Smooth muscle cell (in vitro differentiated cells): ENCODE measurements at regions not wholly inside any gene's neighbourhood (a gene's known extent, or its start where the extent isn't known, plus 50 kb on each side); places are given as distances from the start of the nearest gene placed in this dataset.

ENCODE experiments used
- DNase-seq: peaks from one replicate; lab custom pipeline; 2025; ENCODE audit not compliant: unreplicated experiment; lab: John Stamatoyannopoulos, UW
- H2AFZ ChIP-seq: fragments of 200-600 bp; sonication (generic); 2 replicates; pipeline ENCODE4 v1.6.0; 2016; ENCODE audit warnings: antibody characterized with exemption, low read depth, mild to moderate bottlenecking
- H3F3A ChIP-seq: fragments of 200-600 bp; sonication (generic); 2 replicates; pipeline ENCODE4 v1.6.0; 2017; ENCODE audit warnings: antibody characterized with exemption, low read depth
- H3K27ac ChIP-seq: fragments of 200-600 bp; sonication (generic); 2 replicates; pipeline ENCODE4 v1.5.1; 2016; ENCODE audit warnings: low read depth, mild to moderate bottlenecking
- H3K27me3 ChIP-seq: fragments of 200-600 bp; sonication (generic); 2 replicates; pipeline ENCODE4 v1.6.1; 2016; ENCODE audit warnings: low read depth, mild to moderate bottlenecking
- H3K36me3 ChIP-seq: fragments of 200-600 bp; sonication (generic); 2 replicates; pipeline ENCODE4 v1.5.1; 2016; ENCODE audit warnings: low read depth
- H3K4me1 ChIP-seq: fragments of 200-600 bp; sonication (generic); 2 replicates; pipeline ENCODE4 v1.5.1; 2016; ENCODE audit warnings: low read depth
- H3K4me2 ChIP-seq: fragments of 200-600 bp; sonication (generic); 2 replicates; pipeline ENCODE4 v1.6.0; 2016; ENCODE audit warnings: mild to moderate bottlenecking
- H3K4me3 ChIP-seq: fragments of 200-600 bp; sonication (generic); 2 replicates; pipeline ENCODE4 v1.5.1; 2016; ENCODE audit warnings: mild to moderate bottlenecking
- H3K79me2 ChIP-seq: fragments of 200-600 bp; sonication (generic); 2 replicates; pipeline ENCODE4 v1.6.0; 2016; ENCODE audit warnings: low read depth, mild to moderate bottlenecking
- H3K9ac ChIP-seq: fragments of 200-600 bp; sonication (generic); 2 replicates; pipeline ENCODE4 v1.6.0; 2016; ENCODE audit warnings: low read depth
- H3K9me3 ChIP-seq: fragments of 200-600 bp; sonication (generic); replicated peaks from 2 replicates; pipeline ENCODE4 v1.5.1; 2016; ENCODE audit warnings: low read depth
- H4K20me1 ChIP-seq: fragments of 200-600 bp; sonication (generic); 2 replicates; pipeline ENCODE4 v1.6.0; 2016; ENCODE audit warnings: low read depth
- CTCF ChIP-seq: fragments of 200-600 bp; sonication (generic); IDR thresholded peaks from 2 replicates; pipeline ENCODE4 v1.5.1; 2017; ENCODE audit warnings: borderline replicate concordance, mild to moderate bottlenecking, antibody characterized with exemption; ENCODE audit not compliant: insufficient read depth, poor library complexity, severe bottlenecking
- WGBS: methylation state at CpG from one replicate; pipeline ENCODE4 v1.1.7; 2016; ENCODE audit warnings: low lambda C conversion rate; 5-methylcytosine and 5-hydroxymethylcytosine counted together

DNA sequence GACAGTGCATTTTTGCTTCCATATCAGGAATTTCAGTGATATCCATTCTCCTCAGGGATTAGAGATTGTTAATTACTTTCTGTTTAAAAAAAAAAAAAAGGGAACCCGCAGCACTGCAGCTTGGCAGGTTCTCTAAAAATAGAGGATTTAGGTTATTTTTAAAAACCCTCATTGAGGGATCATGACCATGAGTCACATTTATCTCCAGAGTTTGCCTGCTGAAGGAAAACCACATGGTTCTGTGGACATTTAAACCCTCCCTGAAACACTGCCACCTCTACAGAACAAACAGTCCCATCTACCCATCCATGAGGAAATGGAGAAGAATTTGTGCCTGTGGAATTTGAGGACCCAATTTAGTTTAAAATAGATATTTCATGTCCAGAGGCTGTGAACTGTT lies 66.2 kb upstream of the UBE2E1 start:
- Histone ChIP-seq H3K9me3 (no peaks in the 10 kb centered on the region), H2AFZ (no peak overlapping the region), H3K27me3 (peaks cover 29% of the 10 kb centered on the region), H3K4me2 (peak overlapping the region; percentile 76), H3K4me3 (no peak overlapping the region), H3F3A (peaks cover 3% of the 10 kb centered on the region), H3K4me1 (peaks cover 34% of the 10 kb centered on the region), H3K9ac (peak overlapping the region; percentile 19), H3K79me2 (no peaks in the 10 kb centered on the region), H3K36me3 (no peaks in the 10 kb centered on the region), H4K20me1 (no peaks in the 10 kb centered on the region), H3K27ac (peak overlapping the region; percentile 75)
- TF ChIP-seq CTCF = no peak
- DNase-seq = no peak
- WGBS = 0% methylated on average over 1 of the region's 1 CpG

DNA sequence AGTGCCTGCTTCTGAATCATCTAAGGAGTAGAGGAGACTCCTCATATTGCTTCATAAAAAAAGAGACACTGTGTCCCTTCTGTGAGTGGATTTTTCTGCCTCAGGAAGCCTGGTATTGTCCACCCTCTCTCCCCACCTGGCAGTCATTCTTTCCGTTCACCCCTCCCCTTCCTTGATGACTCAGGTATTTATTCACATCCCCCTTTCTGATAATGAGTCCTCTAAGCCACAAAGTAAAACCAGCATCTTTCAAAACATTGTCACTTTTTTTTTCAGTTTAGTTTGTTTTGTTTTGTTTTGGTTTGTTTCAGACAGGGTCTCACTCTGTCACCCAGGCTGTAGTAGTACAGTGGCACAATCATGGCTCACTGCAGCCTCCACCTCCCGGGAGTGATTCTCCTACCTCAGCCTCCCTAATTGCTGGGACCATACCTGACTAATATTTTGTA lies 65.2 kb upstream of the UBE2E1 start:
- Histone ChIP-seq H4K20me1 (no peaks in the 10 kb centered on the region), H3K9ac (no peak overlapping the region), H3K4me2 (peak overlapping the region; percentile 76), H3F3A (peaks cover 3% of the 10 kb centered on the region), H3K9me3 (no peaks in the 10 kb centered on the region), H3K4me3 (no peak overlapping the region), H2AFZ (no peak overlapping the region), H3K4me1 (peaks cover 33% of the 10 kb centered on the region), H3K27ac (no peak overlapping the region), H3K27me3 (peaks cover 29% of the 10 kb centered on the region), H3K36me3 (no peaks in the 10 kb centered on the region), H3K79me2 (no peaks in the 10 kb centered on the region)
- WGBS = 67% methylated on average over 2 of the region's 2 CpGs
- no peak for TF ChIP-seq CTCF
- no peak for DNase-seq

GRCh38 chr3:23741036-23741706 lies 64.6 kb upstream of the UBE2E1 start:
- Histone ChIP-seq H3K79me2 (no peaks in the 10 kb centered on the region), H3K4me3 (no peak overlapping the region), H3K9ac (no peak overlapping the region), H2AFZ (no peak overlapping the region), H3K36me3 (no peaks in the 10 kb centered on the region), H3K27me3 (peaks cover 29% of the 10 kb centered on the region), H3F3A (peaks cover 3% of the 10 kb centered on the region), H3K4me1 (peaks cover 27% of the 10 kb centered on the region), H3K9me3 (no peaks in the 10 kb centered on the region), H4K20me1 (no peaks in the 10 kb centered on the region), H3K4me2 (no peak overlapping the region), H3K27ac (no peak overlapping the region)
- no peak for DNase-seq
- 63% methylated on average over 7 of the region's 7 CpGs for WGBS
- TF ChIP-seq CTCF = no peak
